Suprapubic skin (tissue), 3 donors: ENCODE measurements at regions not wholly inside any gene's neighbourhood (a gene's known extent, or its start where the extent isn't known, plus 50 kb on each side); places are given as distances from the start of the nearest gene placed in this dataset.

Experiments
- EP300 ChIP-seq: sonication (generic); formaldehyde crosslinking; IDR thresholded peaks from one replicate; pipeline ENCODE4 v1.6.1; 2017; ENCODE audit warnings: antibody characterized with exemption
- POLR2A ChIP-seq, 2 donors: fragments of 450-650 bp; IDR thresholded peaks; one replicate each; pipeline ENCODE4 v1.6.1; 2017; ENCODE audit warnings: antibody characterized with exemption in 2 of 2, mild to moderate bottlenecking in 2 of 2, moderate library complexity in 2 of 2
- TF ChIP-seq, protein P1 (sequence below), 2 donors: fragments of 200-600 bp in 1 of 2; fragments of 450-650 bp in 1 of 2; sonication (generic) in 1 of 2; IDR thresholded peaks; one replicate each; pipeline ENCODE4 v1.5.1; 2016 to 2019; ENCODE audit warnings: antibody characterized with exemption in 2 of 2, mild to moderate bottlenecking in 1 of 2, moderate library complexity in 1 of 2

DNA sequence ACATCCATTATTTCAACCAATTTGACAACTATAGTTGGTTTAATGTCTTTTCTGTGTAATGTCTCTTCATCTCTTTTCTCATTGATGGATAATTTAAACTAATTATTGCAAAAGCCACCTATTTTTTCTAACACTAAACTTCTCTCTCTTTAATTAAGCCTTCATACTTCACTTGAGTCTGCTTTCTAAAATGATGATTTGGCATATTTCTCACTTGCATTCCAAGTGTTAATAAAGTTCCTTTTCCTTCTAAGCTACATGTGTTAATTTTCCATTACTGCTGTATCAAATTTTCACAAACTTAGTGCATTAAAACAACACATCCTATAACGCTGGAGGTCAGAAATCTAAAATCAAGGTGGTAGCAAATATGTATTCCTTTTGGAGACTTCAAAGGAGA, 1743.8 kb upstream of the PCDH7 start:
- TF ChIP-seq, protein P1, sequence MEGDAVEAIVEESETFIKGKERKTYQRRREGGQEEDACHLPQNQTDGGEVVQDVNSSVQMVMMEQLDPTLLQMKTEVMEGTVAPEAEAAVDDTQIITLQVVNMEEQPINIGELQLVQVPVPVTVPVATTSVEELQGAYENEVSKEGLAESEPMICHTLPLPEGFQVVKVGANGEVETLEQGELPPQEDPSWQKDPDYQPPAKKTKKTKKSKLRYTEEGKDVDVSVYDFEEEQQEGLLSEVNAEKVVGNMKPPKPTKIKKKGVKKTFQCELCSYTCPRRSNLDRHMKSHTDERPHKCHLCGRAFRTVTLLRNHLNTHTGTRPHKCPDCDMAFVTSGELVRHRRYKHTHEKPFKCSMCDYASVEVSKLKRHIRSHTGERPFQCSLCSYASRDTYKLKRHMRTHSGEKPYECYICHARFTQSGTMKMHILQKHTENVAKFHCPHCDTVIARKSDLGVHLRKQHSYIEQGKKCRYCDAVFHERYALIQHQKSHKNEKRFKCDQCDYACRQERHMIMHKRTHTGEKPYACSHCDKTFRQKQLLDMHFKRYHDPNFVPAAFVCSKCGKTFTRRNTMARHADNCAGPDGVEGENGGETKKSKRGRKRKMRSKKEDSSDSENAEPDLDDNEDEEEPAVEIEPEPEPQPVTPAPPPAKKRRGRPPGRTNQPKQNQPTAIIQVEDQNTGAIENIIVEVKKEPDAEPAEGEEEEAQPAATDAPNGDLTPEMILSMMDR (IDR thresholded peaks at IDR 0.05), result no peak
- TF ChIP-seq POLR2A (IDR thresholded peaks at IDR 0.05) (no peak), EP300 (no peak)
